ENCODE measurements at regions not wholly inside any gene's neighbourhood (a gene's known extent, or its start where the extent isn't known, plus 50 kb on each side); places are given as distances from the start of the nearest gene placed in this dataset.

- no peak for DNase-seq (ENCODE audit: low read depth)
- no peak for TF ChIP-seq CTCF (IDR thresholded peaks at IDR 0.05; ENCODE audit: insufficient read depth, low read depth, low read length, missing control alignments)
- H3K4me3 ChIP-seq (ENCODE audit: low read depth, low read length): no peak overlapping the region
These were observed 316.0 kb downstream of the TRIML1 start for GRCh38 chr4:188455062-188455752.

- TF ChIP-seq CTCF (IDR thresholded peaks at IDR 0.05; ENCODE audit: insufficient read depth, low read depth, low read length, missing control alignments): no peak
- no peak for DNase-seq (ENCODE audit: low read depth)
- no peak overlapping the region for H3K4me3 ChIP-seq (ENCODE audit: low read depth, low read length)
These were observed 320.1 kb downstream of the TRIML1 start for GRCh38 chr4:188459381-188459780.

GRCh38 chr4:188463909-188464308, 324.7 kb downstream of the TRIML1 start:
- H3K4me3 ChIP-seq (ENCODE audit: low read depth, low read length): no peak overlapping the region
- no peak for TF ChIP-seq CTCF (IDR thresholded peaks at IDR 0.05; ENCODE audit: insufficient read depth, low read depth, low read length, missing control alignments)
- DNase-seq (ENCODE audit: low read depth): no peak

- no peak overlapping the region for H3K4me3 ChIP-seq (ENCODE audit: low read depth, low read length)
- no peak for DNase-seq (ENCODE audit: low read depth)
- TF ChIP-seq CTCF (IDR thresholded peaks at IDR 0.05; ENCODE audit: insufficient read depth, low read depth, low read length, missing control alignments): no peak
These were observed 326.8 kb downstream of the TRIML1 start for GRCh38 chr4:188466001-188466400.

- no peak for DNase-seq (ENCODE audit: low read depth)
- no peak overlapping the region for H3K4me3 ChIP-seq (ENCODE audit: low read depth, low read length)
- TF ChIP-seq CTCF (IDR thresholded peaks at IDR 0.05; ENCODE audit: insufficient read depth, low read depth, low read length, missing control alignments): no peak
These were observed 345.0 kb downstream of the TRIML1 start for GRCh38 chr4:188484256-188484655.

- DNase-seq (ENCODE audit: low read depth): no peak
- TF ChIP-seq CTCF (IDR thresholded peaks at IDR 0.05; ENCODE audit: insufficient read depth, low read depth, low read length, missing control alignments): no peak
- H3K4me3 ChIP-seq (ENCODE audit: low read depth, low read length): no peak overlapping the region
These were observed 346.7 kb downstream of the TRIML1 start for GRCh38 chr4:188485906-188486305.

- no peak for TF ChIP-seq CTCF (IDR thresholded peaks at IDR 0.05; ENCODE audit: insufficient read depth, low read depth, low read length, missing control alignments)
- H3K4me3 ChIP-seq (ENCODE audit: low read depth, low read length): no peak overlapping the region
- no peak for DNase-seq (ENCODE audit: low read depth)
These were observed 353.6 kb downstream of the TRIML1 start for GRCh38 chr4:188492886-188493285.
